HPDE6-E6E7 (cell line): ENCODE measurements at regions not wholly inside any gene's neighbourhood (a gene's known extent, or its start where the extent isn't known, plus 50 kb on each side); places are given as distances from the start of the nearest gene placed in this dataset.

ENCODE experiments used
- DNase-seq: peaks from one replicate; pipeline ENCODE4 v3.0.0; 2011; ENCODE audit warnings: missing footprints; ENCODE audit errors: extremely low spot score

DNA sequence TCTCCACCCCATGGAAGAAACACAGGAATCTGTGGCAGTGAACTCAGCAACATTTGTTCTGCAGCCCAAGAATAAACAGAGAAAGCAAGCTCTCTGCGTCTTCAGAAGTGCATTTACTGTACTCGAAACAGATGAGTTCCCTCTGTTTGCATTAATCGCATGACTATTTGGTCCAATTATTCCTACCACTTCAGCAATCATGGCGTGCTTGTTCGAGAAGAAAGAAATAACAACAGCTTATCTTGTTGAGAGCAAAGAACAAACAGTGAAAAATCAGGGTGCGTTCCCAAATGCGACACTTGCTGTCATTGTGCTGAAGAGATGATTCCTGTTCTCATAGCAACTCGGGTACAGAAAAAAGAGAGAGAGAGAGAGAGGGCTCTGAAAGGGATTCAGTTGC is 445.3 kb upstream of the MAF start:
- DNase-seq = no peak

GRCh38 chr16:80041410-80041809 is 440.9 kb upstream of the MAF start:
- no peak for DNase-seq

GRCh38 chr16:80040814-80041213 is 440.3 kb upstream of the MAF start:
- no peak for DNase-seq

GRCh38 chr16:80040413-80040812 is 439.9 kb upstream of the MAF start:
- no peak for DNase-seq

GRCh38 chr16:80039777-80040176 is 439.2 kb upstream of the MAF start:
- DNase-seq = no peak

- DNase-seq = no peak
Observed at GRCh38 chr16:80038566-80038965, 438.0 kb upstream of the MAF start.

DNA sequence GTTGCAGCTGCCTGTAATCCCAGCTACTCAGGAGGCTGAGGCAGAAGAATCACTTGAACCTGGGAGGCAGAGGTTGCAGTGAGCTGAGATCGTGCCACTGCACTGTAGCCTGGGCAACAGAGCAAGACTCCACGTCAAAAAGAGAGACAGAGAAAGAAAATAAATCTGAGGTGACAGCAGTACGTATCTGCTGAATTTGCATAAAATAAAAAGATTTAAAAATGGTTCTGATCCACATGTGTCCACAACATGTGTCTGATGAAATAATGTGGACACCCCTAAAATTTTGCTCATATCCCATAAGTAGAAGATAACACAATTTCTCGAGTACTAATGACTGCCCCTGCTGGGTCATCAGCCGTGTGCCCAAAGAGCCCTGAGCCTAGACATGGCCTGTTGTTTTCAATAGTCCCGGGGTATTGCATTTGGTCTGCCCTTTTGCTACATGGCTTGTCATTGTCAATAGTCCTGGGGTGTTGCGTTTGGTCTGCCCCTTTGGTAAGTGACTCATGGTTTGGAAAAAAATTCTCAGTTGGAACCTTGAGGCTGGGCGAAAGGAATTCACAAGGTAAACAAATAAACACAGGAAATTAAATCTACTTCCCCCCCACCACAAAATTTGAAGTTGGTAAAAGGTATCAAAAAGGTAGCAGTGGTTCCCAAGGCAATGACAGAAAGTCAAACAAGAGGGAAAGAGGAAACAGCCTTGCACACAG is 434.6 kb upstream of the MAF start:
- DNase-seq = no peak

GRCh38 chr16:80034469-80034826 is 433.9 kb upstream of the MAF start:
- DNase-seq = peak; percentile 36

DNA sequence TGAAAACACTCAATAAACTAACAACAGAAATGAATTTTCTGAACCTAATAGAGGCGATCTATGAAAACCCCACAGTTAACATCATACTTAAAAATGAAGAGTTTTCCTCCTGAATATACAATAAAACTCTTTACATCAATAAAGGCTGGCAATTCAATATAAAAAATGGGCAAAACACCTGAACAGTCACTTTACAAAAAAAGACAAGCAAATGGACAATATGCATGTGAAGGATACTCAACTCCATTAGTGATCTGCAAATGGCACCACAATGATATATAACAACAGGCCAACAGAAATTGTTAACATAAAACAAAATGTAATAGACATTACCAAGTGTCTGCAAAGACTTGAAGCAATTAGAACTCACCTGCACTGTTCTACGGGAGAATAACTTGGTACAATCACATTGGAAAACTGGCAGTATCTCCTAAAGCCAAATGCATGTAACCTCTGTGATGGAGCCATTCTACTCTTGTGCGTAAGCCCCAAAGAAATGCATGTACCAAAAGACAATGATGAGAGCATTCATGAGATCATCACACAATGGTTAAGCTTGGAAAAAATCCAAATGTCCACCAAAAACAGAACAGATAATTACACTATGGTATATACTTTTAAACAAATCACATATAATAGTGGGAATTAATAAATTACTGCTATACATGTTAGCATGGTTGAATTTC is 433.4 kb upstream of the MAF start:
- no peak for DNase-seq

DNA sequence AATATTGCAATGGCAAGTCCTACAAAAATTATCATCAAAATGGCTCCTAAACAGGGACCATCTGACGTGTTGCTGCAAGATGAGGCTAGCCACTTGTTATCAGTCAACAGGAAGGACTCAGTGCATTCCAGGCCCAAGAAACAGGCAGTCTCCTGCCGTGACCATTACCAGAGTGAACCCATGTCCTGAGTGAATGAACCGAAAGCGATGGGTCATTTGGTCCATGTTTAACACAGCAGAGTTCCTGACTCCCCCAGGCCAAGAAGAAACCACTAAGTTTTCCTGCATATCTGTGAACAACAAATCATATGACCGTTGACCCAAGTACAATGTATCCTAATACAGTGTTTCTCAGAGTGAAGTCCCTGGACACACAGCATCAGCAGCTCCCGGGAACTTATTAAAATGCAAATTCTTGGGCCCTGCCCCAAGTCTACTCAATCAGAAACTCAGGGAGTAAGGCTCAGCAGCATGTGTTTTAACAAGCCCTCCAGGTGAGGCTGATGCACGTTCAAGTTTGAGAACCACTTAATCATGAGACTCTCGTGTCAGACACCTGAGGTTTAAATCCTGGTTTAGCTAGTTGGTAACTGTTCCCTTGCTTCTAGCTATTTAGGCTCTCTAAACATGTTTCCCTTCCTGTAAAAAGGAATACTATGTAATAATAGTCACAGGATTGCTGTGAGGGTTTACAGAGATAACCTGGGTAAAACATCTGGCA is 429.4 kb upstream of the MAF start:
- no peak for DNase-seq

DNA sequence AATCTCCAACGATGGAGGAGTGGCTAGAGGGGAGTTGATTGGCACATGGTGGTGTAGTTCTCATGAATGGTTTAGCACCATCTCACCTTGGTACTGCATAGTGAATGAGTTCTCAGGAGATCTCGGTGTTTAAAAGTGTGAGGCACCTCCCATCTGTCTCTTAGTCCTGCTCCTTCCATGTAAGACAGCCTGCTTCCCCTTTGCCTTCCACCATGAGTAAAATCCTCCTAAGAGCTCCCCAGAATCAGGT is 428.8 kb upstream of the MAF start:
- no peak for DNase-seq

- no peak for DNase-seq
Observed at GRCh38 chr16:80028581-80029380, 428.2 kb upstream of the MAF start.

DNA sequence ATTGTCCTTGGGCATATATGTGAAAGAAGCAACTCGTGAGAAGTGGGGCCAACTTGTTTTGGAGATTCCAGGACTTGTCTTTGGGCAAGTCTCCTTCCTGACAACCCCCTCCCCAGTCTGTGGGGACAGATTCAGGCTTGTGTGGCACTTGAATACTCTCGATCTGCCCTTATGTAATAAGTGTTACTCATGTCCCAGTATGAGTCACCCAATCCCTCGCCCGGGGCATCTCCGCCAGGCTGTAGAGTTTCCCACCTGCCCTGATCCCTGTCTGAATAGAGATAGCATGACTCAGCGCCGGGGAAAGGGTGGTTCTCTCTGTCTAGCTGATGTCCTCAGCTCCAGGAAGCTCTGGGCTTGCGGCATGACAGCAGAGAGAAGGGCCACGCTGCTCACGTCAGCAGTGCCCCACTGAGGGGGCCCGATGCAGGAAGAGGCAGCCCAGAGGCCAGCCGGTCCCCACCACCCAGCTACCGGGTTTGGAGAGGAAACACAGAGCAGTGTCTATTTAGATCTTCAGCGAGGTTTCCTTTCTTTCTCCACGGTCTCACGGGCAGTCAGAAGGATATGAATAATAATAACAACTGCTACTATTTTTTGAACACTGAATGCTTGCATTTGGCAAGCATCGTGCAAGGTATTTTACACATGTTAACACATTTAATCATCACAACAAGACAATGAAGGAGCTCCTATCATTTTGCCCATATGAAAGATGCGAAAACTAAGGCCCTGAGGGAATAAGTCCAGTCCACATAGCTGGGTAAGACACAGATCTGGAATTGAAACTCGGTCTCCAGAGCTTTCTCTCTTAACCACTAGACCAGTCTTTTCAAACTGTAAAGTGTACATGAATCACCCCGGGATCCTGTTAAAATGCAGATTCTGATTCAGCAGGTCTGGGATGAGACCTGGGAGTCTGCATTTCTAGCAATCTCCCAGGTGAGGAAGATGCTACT is 426.7 kb upstream of the MAF start:
- peak; percentile 99 for DNase-seq

- DNase-seq = no peak
Observed at GRCh38 chr16:80025236-80025635, 424.7 kb upstream of the MAF start.

GRCh38 chr16:80024443-80024842 is 423.9 kb upstream of the MAF start:
- DNase-seq = no peak

- DNase-seq = no peak
Observed at GRCh38 chr16:80023865-80024264, 423.3 kb upstream of the MAF start.

DNA sequence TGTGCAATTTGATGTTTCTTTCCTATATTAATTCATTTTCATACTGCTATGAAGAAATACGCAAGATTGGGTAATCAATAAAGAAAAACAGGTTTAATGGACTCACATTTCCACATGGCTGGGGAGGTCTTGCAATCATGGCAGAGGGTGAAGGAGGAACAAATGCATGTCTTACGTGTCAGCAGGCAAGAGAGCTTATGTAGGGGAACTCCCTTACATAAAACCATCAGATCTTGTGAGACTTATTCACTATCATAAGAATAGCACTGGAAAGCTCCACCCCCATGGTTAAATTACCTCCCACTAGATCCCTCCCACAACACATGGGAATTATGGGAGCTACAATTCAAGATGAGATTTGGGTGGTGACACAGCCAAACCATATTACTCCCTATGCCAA is 418.9 kb upstream of the MAF start:
- no peak for DNase-seq

DNA sequence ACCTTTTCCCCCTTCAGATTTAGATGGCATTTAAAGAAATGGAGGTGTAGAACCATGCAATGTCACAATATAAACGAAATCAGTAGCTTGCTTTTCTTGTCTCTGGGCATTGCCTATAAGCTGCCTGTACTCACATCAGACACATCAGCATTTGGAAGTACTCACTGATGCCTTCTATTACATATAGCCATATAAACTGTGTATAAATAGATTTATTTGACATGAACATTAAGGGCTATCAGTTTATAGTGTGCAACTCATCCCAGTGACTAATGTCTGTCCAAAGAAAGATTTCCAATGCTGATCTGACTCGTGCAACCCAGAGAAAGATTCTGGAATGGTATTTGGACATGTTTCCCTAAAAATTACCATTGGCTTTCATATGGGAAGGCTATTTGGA is 417.9 kb upstream of the MAF start:
- DNase-seq = no peak

DNA sequence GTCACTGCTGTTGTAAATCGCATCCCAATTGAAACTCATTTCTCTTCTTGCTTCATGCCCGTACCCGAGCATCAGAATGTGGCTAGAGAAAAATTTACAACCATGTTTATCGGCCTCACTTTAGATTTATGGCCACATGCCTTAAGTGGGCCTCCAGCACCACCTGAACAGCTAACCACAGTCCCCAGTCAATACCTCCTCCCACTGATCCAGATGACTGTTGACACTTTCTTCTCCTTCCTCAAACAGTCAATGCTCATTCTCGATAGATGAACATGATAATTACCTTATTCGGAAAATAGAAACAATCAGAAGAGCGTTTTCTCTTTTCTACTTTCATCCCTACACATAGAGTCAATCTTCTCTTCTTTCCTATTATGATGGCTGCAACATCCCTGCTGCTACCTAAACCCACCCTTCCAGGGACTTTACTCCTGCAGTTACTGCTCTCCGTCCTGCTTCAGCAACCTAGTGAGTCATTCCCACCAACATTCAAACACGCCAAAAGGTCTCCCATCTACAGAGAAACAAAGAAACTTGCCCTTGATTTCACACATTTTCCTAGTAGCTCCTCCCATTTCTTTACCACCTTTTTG is 416.3 kb upstream of the MAF start:
- DNase-seq = no peak

GRCh38 chr16:80015566-80015965 is 415.0 kb upstream of the MAF start:
- no peak for DNase-seq
